ENCODE measurements at regions not wholly inside any gene's neighbourhood (a gene's known extent, or its start where the extent isn't known, plus 50 kb on each side); places are given as distances from the start of the nearest gene placed in this dataset.

DNA sequence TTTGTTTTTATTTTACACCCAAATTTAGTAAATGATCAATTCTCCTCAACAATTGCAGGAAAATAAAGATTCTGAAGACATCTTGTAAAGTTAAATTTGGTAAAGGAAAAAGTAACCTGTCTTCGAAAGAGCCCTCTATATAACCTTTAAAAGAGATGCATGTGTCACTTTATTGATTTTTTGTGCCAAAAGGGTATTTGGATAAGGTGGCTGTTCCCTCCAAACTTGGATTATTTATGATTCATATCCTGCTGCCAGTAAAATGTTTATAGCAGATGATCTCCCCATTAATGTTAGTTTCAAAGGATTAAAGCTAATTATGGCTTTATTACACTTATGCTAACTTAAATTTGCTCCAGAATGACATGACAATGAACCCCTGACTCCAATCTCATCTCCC is 98.8 kb downstream of the DUSP6 start:
- TF ChIP-seq, protein P1, sequence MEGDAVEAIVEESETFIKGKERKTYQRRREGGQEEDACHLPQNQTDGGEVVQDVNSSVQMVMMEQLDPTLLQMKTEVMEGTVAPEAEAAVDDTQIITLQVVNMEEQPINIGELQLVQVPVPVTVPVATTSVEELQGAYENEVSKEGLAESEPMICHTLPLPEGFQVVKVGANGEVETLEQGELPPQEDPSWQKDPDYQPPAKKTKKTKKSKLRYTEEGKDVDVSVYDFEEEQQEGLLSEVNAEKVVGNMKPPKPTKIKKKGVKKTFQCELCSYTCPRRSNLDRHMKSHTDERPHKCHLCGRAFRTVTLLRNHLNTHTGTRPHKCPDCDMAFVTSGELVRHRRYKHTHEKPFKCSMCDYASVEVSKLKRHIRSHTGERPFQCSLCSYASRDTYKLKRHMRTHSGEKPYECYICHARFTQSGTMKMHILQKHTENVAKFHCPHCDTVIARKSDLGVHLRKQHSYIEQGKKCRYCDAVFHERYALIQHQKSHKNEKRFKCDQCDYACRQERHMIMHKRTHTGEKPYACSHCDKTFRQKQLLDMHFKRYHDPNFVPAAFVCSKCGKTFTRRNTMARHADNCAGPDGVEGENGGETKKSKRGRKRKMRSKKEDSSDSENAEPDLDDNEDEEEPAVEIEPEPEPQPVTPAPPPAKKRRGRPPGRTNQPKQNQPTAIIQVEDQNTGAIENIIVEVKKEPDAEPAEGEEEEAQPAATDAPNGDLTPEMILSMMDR (IDR thresholded peaks at IDR 0.05) = no peak
- TF ChIP-seq POLR2A (IDR thresholded peaks at IDR 0.05) = no peak

All from lower leg skin (tissue), 3 donors.